ENCODE measurements at regions not wholly inside any gene's neighbourhood (a gene's known extent, or its start where the extent isn't known, plus 50 kb on each side); places are given as distances from the start of the nearest gene placed in this dataset.

DNA sequence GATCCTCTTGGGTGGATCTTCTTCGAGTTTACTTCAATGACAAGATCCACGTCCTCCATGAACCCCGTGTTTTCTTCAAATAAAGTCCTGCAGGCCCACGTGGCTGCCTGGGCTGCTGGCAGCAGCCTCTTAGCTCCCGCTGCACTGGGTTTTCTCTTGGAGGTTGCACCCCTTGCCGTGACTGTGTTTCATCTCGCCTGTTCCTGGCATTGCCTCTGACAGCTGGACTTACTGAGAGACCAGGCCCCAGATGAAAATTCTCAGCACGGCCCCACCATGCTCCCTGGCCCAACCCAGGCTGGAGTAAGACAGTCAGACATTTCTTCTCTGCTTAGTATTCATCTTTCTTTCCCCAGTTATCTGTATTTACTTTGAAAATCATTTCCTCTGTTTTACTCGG is 274.8 kb upstream of the RUNX1 start:
- H3K4me3 ChIP-seq (ENCODE audit: low read depth, low read length, poor library complexity, severe bottlenecking) = no peak overlapping the region
- H3K4me2 ChIP-seq (ENCODE audit: low read length) = no peak overlapping the region
- ChIA-PET POLR2A (no interaction called here), CTCF (ENCODE audit: unreplicated experiment) (no interaction called here)
- H3K9me2 ChIP-seq (ENCODE audit: insufficient read depth, low read length) = no peaks in the 10 kb centered on the region
- intact Hi-C loops (cut with micrococcal nuclease; ENCODE audit: unreplicated experiment) = no loop called here
- TF ChIP-seq EZH2phosphoT487 (IDR thresholded peaks at IDR 0.05; ENCODE audit: borderline replicate concordance, low read depth, low read length) = no peak
- TF ChIP-seq, protein P1, sequence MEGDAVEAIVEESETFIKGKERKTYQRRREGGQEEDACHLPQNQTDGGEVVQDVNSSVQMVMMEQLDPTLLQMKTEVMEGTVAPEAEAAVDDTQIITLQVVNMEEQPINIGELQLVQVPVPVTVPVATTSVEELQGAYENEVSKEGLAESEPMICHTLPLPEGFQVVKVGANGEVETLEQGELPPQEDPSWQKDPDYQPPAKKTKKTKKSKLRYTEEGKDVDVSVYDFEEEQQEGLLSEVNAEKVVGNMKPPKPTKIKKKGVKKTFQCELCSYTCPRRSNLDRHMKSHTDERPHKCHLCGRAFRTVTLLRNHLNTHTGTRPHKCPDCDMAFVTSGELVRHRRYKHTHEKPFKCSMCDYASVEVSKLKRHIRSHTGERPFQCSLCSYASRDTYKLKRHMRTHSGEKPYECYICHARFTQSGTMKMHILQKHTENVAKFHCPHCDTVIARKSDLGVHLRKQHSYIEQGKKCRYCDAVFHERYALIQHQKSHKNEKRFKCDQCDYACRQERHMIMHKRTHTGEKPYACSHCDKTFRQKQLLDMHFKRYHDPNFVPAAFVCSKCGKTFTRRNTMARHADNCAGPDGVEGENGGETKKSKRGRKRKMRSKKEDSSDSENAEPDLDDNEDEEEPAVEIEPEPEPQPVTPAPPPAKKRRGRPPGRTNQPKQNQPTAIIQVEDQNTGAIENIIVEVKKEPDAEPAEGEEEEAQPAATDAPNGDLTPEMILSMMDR (conservative IDR thresholded peaks at IDR 0.05; ENCODE audit: low read length) = no peak
- H2AFZ ChIP-seq (ENCODE audit: low read length) = no peak overlapping the region
- no peaks in the 10 kb centered on the region for H3K79me2 ChIP-seq (ENCODE audit: insufficient read depth, low read depth, low read length)
- no peaks in the 10 kb centered on the region for H3K36me3 ChIP-seq (ENCODE audit: insufficient read depth, low read length)
- H4K20me1 ChIP-seq (ENCODE audit: insufficient read depth, low read length) = no peaks in the 10 kb centered on the region
- H3K27ac ChIP-seq (ENCODE audit: low read depth, low read length, poor library complexity, severe bottlenecking) = no peak overlapping the region
- no peaks in the 10 kb centered on the region for H3K4me1 ChIP-seq (ENCODE audit: insufficient read depth, low read length, poor library complexity, severe bottlenecking)
- H3K9me3 ChIP-seq (ENCODE audit: low read length) = no peaks in the 10 kb centered on the region
- DNase-seq (ENCODE audit: low spot score) = no peak
- BruUV-seq (replicated peaks) = no TSS peak

DNA sequence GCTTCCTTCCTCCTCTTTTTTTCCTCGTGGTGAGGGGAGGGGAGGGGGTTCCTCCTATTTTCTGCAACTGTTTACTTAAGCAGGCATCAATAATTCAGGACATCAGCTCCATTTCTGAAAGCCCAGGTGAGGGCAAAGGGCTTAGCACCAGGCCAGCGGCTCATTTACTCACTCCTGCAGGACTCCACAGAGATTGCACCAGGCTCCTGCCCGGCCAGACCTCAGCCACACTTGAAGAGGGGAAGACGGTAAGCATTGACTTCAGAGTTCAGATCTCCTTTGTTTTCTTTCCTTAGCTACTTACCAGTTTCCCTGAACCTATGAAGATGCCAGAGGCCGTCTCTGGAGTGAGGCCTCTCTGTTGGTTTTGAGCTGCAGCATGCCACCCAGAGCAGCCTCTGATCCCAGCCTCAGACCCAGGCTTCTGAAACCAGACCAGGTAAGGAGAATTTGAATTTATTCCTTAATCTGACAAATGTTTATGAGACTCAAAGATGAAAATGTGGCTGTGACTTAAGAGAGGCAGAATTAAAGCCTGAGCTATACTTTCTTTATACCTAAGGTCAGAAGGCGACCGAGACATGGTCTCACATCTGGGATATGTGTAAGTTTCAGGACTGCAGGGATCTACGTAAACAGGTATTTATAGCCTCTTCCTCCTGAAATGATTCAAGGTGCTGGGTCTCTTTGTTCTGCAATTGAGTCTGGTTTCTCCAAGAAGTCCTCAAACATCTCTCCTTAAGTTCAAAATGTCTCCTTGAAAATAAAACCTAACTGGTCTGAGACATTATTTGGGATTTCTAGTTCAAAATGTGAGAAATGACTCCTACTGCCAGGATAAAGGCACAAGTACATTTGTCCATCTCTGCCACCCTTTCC is 272.5 kb upstream of the RUNX1 start:
- Histone ChIP-seq H2AFZ (ENCODE audit: low read length) (no peak overlapping the region), H4K20me1 (ENCODE audit: insufficient read depth, low read length) (no peaks in the 10 kb centered on the region), H3K4me1 (ENCODE audit: insufficient read depth, low read length, poor library complexity, severe bottlenecking) (no peaks in the 10 kb centered on the region), H3K4me2 (ENCODE audit: low read length) (no peak overlapping the region), H3K27ac (ENCODE audit: low read depth, low read length, poor library complexity, severe bottlenecking) (no peak overlapping the region), H3K9me2 (ENCODE audit: insufficient read depth, low read length) (no peaks in the 10 kb centered on the region), H3K36me3 (ENCODE audit: insufficient read depth, low read length) (no peaks in the 10 kb centered on the region), H3K4me3 (ENCODE audit: low read depth, low read length, poor library complexity, severe bottlenecking) (no peak overlapping the region), H3K79me2 (ENCODE audit: insufficient read depth, low read depth, low read length) (no peaks in the 10 kb centered on the region), H3K9me3 (ENCODE audit: low read length) (no peaks in the 10 kb centered on the region)
- BruUV-seq (replicated peaks) = no TSS peak
- intact Hi-C loops (cut with micrococcal nuclease; ENCODE audit: unreplicated experiment) = no loop called here
- CTCF ChIA-PET (ENCODE audit: unreplicated experiment) = no interaction called here
- POLR2A ChIA-PET = interaction anchor here (1.1 to 1.2 kb wide), 2 partner anchors 22 to 36 kb away, joined by 3 read pairs; no protein-coding TSS in a partner anchor
- TF ChIP-seq, protein P1 (conservative IDR thresholded peaks at IDR 0.05; ENCODE audit: low read length) = no peak
- no peak for TF ChIP-seq EZH2phosphoT487 (IDR thresholded peaks at IDR 0.05; ENCODE audit: borderline replicate concordance, low read depth, low read length)
- DNase-seq (ENCODE audit: low spot score) = no peak

DNA sequence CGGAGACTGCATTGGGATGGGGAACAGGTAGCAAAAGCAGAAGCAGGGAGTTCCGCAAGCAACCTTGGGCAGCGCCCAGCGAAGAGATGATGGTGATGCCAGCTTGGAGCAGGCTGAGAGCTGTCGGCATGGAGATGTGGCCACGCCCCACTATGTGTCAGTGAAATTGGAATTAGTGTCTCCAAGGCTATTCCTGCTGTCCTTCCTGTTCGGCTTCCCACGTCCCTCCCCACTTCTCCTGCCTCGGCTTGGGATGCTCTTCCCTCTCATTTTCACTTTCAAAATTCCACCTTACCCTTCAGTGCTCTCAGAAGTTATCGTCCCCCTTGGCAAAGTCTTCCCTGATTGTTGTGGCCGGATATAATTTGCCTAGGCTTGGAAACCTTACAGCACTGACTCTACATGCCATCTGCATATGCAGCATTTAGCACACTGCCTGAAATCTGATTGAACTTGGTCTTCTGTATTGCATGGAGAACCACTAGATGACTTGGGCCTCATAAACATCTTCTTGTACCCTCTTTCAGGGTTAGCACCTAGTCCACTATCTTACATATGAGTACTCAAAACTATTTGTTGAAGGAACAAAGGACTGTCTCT is 270.7 kb upstream of the RUNX1 start:
- ChIA-PET CTCF (ENCODE audit: unreplicated experiment) (no interaction called here), POLR2A (interaction anchor here (0.6 kb wide), 1 partner anchor 10 kb away, joined by 3 read pairs; no protein-coding TSS in a partner anchor)
- no peak overlapping the region for H3K4me3 ChIP-seq (ENCODE audit: low read depth, low read length, poor library complexity, severe bottlenecking)
- H3K27ac ChIP-seq (ENCODE audit: low read depth, low read length, poor library complexity, severe bottlenecking) = no peak overlapping the region
- H2AFZ ChIP-seq (ENCODE audit: low read length) = no peak overlapping the region
- H3K36me3 ChIP-seq (ENCODE audit: insufficient read depth, low read length) = no peaks in the 10 kb centered on the region
- DNase-seq (ENCODE audit: low spot score) = no peak
- H3K9me2 ChIP-seq (ENCODE audit: insufficient read depth, low read length) = no peaks in the 10 kb centered on the region
- no TSS peak for BruUV-seq (replicated peaks)
- H3K9me3 ChIP-seq (ENCODE audit: low read length) = no peaks in the 10 kb centered on the region
- H4K20me1 ChIP-seq (ENCODE audit: insufficient read depth, low read length) = no peaks in the 10 kb centered on the region
- no peaks in the 10 kb centered on the region for H3K79me2 ChIP-seq (ENCODE audit: insufficient read depth, low read depth, low read length)
- intact Hi-C loops (cut with micrococcal nuclease; ENCODE audit: unreplicated experiment) = no loop called here
- no peaks in the 10 kb centered on the region for H3K4me1 ChIP-seq (ENCODE audit: insufficient read depth, low read length, poor library complexity, severe bottlenecking)
- no peak for TF ChIP-seq EZH2phosphoT487 (IDR thresholded peaks at IDR 0.05; ENCODE audit: borderline replicate concordance, low read depth, low read length)
- TF ChIP-seq, protein P1 (conservative IDR thresholded peaks at IDR 0.05; ENCODE audit: low read length) = no peak
- no peak overlapping the region for H3K4me2 ChIP-seq (ENCODE audit: low read length)

All from OCI-LY7 (cell line).